HFFc6 (cell line): ENCODE measurements at regions not wholly inside any gene's neighbourhood (a gene's known extent, or its start where the extent isn't known, plus 50 kb on each side); places are given as distances from the start of the nearest gene placed in this dataset.

ENCODE experiments used
- DNase-seq: peaks from one replicate; pipeline ENCODE4 v3.0.0-alpha.2; 2018
- H3K27ac Mint-ChIP-seq: 2 replicates; pipeline ENCODE4 v1.8.0; 2020; ENCODE audit warnings: mild to moderate bottlenecking, mixed read lengths
- H3K27me3 Mint-ChIP-seq: 2 replicates; pipeline ENCODE4 v1.8.0; 2021; ENCODE audit warnings: mild to moderate bottlenecking, moderate library complexity, mixed read lengths; ENCODE audit not compliant: insufficient read depth
- H3K36me3 Mint-ChIP-seq: 2 replicates; pipeline ENCODE4 v1.8.0; 2021; ENCODE audit warnings: low read depth, mixed read lengths
- H3K4me1 Mint-ChIP-seq: 2 replicates; pipeline ENCODE4 v1.8.0; 2020; ENCODE audit warnings: low read depth, mixed read lengths
- H3K4me3 Mint-ChIP-seq: 2 replicates; pipeline ENCODE4 v1.8.0; 2020; ENCODE audit warnings: mild to moderate bottlenecking, moderate library complexity, mixed read lengths
- H3K9me3 Mint-ChIP-seq: 2 replicates; pipeline ENCODE4 v1.8.0; 2020; ENCODE audit warnings: mild to moderate bottlenecking, mixed read lengths
- CTCF ChIP-seq: fragments of 200-600 bp; sonication (generic); IDR thresholded peaks from 2 replicates; pipeline ENCODE4 v1.5.0; 2021; ENCODE audit warnings: antibody characterized with exemption, mild to moderate bottlenecking

GRCh38 chr21:35178098-35178497 lies 129.0 kb upstream of the RUNX1 start:
- Mint-ChIP-seq H3K9me3 (peaks cover 3% of the 10 kb centered on the region), H3K36me3 (peaks cover 37% of the 10 kb centered on the region), H3K4me1 (peaks cover 40% of the 10 kb centered on the region), H3K27ac (no peak overlapping the region), H3K27me3 (no peaks in the 10 kb centered on the region), H3K4me3 (no peak overlapping the region)
- TF ChIP-seq CTCF = no peak
- no peak for DNase-seq

GRCh38 chr21:35172231-35172630 lies 123.1 kb upstream of the RUNX1 start:
- no peak overlapping the region for H3K27ac Mint-ChIP-seq
- H3K4me3 Mint-ChIP-seq = no peak overlapping the region
- H3K36me3 Mint-ChIP-seq = peaks cover 14% of the 10 kb centered on the region
- TF ChIP-seq CTCF = no peak
- H3K9me3 Mint-ChIP-seq = no peaks in the 10 kb centered on the region; the same call in 1 of the 2 replicates
- H3K27me3 Mint-ChIP-seq = peaks cover 8% of the 10 kb centered on the region
- no peak for DNase-seq
- H3K4me1 Mint-ChIP-seq = no peaks in the 10 kb centered on the region

- peaks cover 9% of the 10 kb centered on the region for H3K27me3 Mint-ChIP-seq
- no peak overlapping the region for H3K27ac Mint-ChIP-seq
- no peak for TF ChIP-seq CTCF
- H3K9me3 Mint-ChIP-seq = no peaks in the 10 kb centered on the region; the same call in 1 of the 2 replicates
- DNase-seq = no peak
- H3K4me1 Mint-ChIP-seq = no peaks in the 10 kb centered on the region
- peaks cover 14% of the 10 kb centered on the region for H3K36me3 Mint-ChIP-seq
- no peak overlapping the region for H3K4me3 Mint-ChIP-seq
Observed at GRCh38 chr21:35171385-35171784, 122.3 kb upstream of the RUNX1 start.

- Mint-ChIP-seq H3K27me3 (peaks cover 9% of the 10 kb centered on the region), H3K36me3 (peaks cover 8% of the 10 kb centered on the region; the same call in 1 of the 2 replicates), H3K4me1 (no peaks in the 10 kb centered on the region)
Observed at GRCh38 chr21:35170818-35171217, 121.7 kb upstream of the RUNX1 start.

GRCh38 chr21:35170244-35170643 lies 121.1 kb upstream of the RUNX1 start:
- peaks cover 3% of the 10 kb centered on the region for H3K9me3 Mint-ChIP-seq
- peaks cover 6% of the 10 kb centered on the region for H3K36me3 Mint-ChIP-seq
- no peak overlapping the region for H3K4me3 Mint-ChIP-seq
- TF ChIP-seq CTCF = no peak
- H3K27me3 Mint-ChIP-seq = peaks cover 9% of the 10 kb centered on the region
- no peak for DNase-seq
- no peaks in the 10 kb centered on the region for H3K4me1 Mint-ChIP-seq
- no peak overlapping the region for H3K27ac Mint-ChIP-seq

More at GRCh38 chr21:35170818-35171217, 121.7 kb upstream of the RUNX1 start:
- Mint-ChIP-seq H3K4me3 (no peak overlapping the region), H3K27ac (no peak overlapping the region), H3K9me3 (no peaks in the 10 kb centered on the region; the same call in 1 of the 2 replicates)
- no peak for TF ChIP-seq CTCF
- no peak for DNase-seq

- peaks cover 9% of the 10 kb centered on the region for H3K27me3 Mint-ChIP-seq
- H3K4me1 Mint-ChIP-seq = no peaks in the 10 kb centered on the region
- no peak overlapping the region for H3K27ac Mint-ChIP-seq
- H3K4me3 Mint-ChIP-seq = no peak overlapping the region
- no peak for TF ChIP-seq CTCF
- peaks cover 4% of the 10 kb centered on the region; the same call in 1 of the 2 replicates for H3K36me3 Mint-ChIP-seq
- H3K9me3 Mint-ChIP-seq = peaks cover 4% of the 10 kb centered on the region; the same call in 1 of the 2 replicates
- no peak for DNase-seq
Observed at GRCh38 chr21:35169574-35169973, 120.5 kb upstream of the RUNX1 start.
